B cell (primary cell): ENCODE measurements at regions not wholly inside any gene's neighbourhood (a gene's known extent, or its start where the extent isn't known, plus 50 kb on each side); places are given as distances from the start of the nearest gene placed in this dataset.

ENCODE experiments used
- EZH2 ChIP-seq: IDR thresholded peaks from 2 replicates; pipeline ENCODE4 v1.6.1; 2012; ENCODE audit warnings: borderline replicate concordance, low read depth, mild to moderate bottlenecking, moderate library complexity, low read length; ENCODE audit not compliant: insufficient read depth, poor library complexity, severe bottlenecking
- TF ChIP-seq, protein P1 (sequence below): fragments of 200-600 bp; IDR thresholded peaks from one replicate; pipeline ENCODE4 v1.8.0; 2022; ENCODE audit warnings: antibody characterized with exemption, mild to moderate bottlenecking

DNA sequence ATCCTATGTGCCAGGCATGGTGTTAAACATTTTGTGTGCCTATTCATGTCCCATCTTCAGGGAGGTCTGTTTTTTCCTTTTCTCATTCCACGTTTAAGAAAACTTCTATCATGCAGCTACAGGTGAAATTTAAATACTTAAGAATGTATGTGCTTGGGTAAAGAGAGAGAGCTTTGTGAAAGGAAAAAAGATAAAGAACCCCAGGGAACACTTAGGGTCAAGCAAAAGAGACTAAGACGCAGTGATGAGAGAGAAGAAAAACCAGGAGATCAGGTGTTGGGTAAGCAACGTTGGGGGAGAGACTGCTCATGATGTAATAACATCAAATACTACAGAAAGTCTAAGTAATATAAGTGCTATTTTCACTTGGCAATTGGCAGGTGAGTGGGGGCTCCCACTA, 253.7 kb downstream of the GRXCR1 start:
- TF ChIP-seq, protein P1, sequence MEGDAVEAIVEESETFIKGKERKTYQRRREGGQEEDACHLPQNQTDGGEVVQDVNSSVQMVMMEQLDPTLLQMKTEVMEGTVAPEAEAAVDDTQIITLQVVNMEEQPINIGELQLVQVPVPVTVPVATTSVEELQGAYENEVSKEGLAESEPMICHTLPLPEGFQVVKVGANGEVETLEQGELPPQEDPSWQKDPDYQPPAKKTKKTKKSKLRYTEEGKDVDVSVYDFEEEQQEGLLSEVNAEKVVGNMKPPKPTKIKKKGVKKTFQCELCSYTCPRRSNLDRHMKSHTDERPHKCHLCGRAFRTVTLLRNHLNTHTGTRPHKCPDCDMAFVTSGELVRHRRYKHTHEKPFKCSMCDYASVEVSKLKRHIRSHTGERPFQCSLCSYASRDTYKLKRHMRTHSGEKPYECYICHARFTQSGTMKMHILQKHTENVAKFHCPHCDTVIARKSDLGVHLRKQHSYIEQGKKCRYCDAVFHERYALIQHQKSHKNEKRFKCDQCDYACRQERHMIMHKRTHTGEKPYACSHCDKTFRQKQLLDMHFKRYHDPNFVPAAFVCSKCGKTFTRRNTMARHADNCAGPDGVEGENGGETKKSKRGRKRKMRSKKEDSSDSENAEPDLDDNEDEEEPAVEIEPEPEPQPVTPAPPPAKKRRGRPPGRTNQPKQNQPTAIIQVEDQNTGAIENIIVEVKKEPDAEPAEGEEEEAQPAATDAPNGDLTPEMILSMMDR, result no peak
- no peak for TF ChIP-seq EZH2
